Suppressor macrophage treated with lipopolysaccharide for 1 hour (primary cell): ENCODE measurements at regions not wholly inside any gene's neighbourhood (a gene's known extent, or its start where the extent isn't known, plus 50 kb on each side); places are given as distances from the start of the nearest gene placed in this dataset.
A peak's percentile ranks its signal among the peaks of the same experiment; 100 is the strongest.
"Not testable (repeated sequence)": the region's sequence is repeated elsewhere in the genome, so short reads cannot be mapped to it uniquely, and the experiment has no call there.

Experiments used
- DNase-seq, 3 donors: peaks; one replicate each; pipeline ENCODE4 v3.0.0-alpha.2; 2020 to 2022

DNA sequence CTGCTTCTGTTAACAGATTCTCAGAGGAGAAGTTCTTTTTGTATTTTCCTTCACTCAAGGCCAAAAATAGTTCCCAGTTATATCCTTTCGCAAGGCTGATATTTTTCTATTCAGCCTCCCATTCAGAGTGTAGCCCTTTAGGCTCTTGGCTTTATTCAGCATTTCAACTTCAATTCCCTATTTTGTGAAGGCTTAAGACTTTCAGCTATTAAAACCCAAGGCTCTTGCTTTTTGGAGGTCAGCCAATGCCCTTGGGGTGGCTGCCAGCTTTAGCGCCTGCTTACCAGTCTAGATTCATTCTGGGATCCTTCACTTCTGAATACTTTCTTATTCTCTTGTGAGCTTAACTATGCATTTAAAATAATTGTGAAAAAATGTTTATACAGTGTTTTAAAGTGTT is 57.3 kb upstream of the ADGRA3 start:
- no peak for DNase-seq

DNA sequence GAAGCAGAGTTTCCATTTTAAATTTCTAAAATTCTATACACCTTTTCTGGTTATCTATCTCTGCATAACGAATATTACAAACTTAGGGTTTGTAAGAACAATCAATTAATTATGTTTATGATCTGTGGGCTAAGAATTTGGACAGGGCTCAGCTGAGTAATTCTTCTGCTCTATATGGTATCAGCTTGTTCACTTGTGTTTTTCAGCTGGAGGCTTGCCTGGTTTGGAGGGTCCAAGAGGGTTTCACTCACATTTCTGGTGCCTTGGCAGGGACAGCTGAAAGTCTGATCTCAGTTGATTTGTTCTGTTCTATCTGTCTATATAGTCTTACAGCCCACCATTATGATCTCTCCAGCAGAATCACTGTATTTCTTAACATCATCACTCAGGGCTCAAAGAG is 57.8 kb upstream of the ADGRA3 start:
- no peak for DNase-seq

DNA sequence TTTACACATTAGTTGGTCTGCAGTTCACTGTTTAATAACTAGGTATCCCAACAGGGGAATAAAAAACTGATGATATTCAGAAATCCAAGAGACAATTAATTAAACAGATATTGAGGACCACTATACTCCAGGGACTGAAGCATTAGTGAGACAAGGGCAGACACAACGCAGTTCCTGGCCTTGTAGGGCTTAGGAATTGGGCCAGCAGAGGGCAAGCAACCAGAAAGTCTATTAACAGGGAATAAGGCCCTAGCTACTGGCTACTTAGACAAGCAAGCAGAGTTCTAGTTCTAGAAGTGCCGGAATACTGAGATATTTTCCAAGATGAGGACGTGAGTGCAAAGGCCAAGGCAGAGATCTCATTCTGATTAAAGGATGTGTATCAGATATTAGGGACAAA is 58.6 kb upstream of the ADGRA3 start:
- DNase-seq: no peak

DNA sequence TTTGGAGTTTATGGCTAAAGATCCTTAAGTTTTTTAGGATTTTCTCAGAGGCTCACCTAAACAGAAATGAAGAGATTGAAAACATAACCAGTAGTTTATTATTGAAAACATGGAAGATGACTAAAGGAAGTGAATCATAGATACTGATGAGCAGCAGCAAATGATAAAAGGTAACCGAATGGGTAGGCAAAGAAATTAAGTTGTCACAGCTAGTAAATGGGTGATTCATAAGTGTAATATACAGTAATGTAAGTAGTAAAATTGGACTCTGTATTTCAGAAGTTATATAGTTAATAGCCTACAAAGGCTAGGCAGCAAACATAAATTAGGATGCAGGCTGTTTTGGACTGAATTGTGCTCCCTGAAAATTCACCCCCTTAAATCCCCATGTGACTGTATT is 59.0 kb upstream of the ADGRA3 start:
- DNase-seq: no peak

DNA sequence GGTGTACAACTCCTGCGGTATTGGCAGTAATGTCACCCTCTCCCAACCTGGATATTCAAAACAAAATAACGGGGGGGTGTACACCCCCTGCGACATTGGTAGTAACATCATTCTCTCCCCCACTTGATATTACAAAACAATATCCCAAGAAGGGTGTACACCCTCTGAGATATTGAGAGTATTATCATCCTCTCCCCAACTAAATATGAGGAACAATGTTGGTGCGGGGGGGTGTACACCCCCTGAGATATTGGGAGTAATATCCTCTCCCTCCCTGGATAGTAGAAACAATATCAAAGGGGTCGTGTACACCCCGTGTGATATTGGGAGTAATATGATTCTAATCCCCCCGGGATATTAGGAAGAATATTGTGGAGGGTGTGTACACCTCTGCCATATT is 71.4 kb upstream of the ADGRA3 start:
- DNase-seq: no peak

DNA sequence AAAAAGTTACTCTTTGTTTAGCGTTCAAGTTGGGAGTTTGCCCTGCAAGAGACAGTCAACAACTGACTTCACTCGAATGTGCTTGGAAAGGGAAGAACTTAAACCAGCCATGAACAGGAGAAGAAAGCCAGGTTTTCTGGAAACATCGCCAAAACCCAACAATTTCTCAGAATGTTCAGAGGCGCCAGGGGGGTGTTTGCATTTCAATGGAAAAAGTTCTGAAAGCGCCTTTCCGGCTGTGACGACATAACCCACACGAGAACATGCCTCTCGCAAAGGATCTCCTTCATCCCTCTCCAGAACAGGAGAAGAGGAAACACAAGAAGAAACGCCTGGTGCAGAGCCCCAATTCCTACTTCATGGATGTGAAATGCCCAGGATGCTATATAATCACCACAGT is 78.1 kb upstream of the ADGRA3 start:
- DNase-seq: no peak

DNA sequence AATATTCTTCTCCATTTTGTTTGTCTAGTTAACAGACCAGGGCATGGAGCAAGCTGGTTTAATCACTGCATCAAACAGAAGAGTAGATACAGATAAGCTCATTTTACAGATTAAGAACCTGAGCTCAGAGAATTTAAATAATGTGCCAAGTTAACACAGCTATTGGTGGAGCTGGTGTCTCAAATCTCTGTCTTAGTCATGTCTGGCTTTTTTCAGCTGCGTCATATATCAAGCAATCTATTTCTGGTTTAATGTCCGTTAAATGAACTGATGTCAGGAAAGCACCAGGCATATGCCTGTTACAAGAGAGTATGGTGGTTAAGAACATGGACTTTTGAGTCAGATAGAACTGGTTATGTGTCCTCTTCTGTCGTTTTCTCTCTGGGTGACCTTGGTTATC is 79.8 kb upstream of the ADGRA3 start:
- DNase-seq: peak; percentile 14 to 55 (median 52)

DNA sequence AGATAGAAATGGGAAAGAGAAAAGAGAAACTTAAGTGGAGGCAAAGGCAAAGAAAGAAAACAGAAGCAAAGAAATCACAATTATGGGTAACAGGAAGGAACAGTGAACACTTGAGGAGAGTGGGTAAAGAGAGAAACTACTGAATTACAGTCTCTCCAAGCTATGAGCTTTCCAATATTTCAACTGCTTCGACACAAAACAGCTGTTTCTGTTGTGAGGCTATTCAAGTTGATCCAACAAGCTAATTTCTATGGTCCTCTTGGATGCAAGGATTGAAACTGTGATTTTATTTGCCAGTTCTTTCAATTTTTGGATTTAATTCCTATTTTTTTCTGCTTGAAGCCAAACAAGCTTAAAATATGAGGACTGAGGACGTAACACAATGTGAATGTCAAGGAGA is 80.5 kb upstream of the ADGRA3 start:
- no peak for DNase-seq

DNA sequence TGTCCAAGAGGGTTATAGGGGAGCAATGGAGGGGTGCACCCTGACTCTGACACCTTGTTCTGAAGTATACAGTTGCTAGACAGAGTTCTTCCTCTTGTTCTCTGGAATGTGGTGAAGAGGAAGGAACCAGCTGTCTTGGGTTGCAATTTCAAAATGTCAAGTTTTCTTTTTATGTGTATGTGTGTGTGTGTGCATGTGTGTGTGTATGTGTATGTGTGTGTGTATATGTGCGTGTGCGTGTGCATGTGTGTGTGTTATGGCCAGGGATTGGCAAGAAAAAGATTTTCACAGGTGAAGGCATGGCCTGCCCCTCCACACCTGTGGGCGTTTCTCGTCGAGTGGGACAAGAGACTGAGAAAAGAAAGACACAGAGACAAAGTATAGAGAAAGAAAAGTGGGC is 81.6 kb upstream of the ADGRA3 start:
- DNase-seq: no peak

DNA sequence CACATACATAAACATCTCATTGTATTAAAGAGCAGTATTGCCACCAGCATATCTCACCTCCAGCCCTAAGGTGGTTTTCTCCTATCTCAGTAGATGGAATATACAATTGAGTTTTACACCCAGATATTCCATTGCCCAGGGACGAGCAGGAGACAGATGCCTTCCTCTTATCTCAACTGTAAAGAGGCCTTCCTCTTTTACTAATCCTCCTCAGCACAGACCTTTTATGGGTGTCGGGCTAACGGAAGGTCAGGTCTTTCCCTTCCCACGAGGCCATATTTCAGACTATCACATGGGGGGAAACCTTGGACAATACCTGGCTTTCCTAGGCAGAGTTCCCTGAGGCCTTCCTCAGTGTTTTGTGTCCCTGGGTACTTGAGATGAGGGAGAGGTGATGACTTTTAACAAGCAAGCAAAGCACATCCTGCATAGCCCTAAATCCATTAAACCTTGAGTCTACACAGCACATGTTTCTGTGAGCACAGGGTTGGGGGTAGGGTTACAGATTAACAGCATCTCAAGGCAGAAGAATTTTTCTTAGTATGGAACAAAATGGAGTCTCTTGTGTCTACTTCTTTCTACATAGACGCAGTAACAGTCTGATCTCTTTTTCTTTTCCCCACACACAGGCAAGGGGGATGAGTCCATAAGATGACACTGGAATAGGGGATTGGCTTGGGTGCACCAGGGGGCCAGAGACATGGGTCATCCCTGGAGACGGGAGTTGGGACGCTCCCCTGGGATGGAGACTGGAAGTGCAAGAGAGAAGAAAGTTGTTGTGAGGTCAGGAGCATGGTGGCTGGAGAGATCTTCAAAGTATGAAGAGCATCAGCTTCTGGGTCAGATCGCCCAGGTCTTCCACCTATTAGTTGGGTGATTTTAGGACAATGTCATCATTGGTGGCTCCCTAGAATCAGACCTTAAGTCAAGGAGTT is 82.5 kb upstream of the ADGRA3 start:
- DNase-seq: not testable (repeated sequence)

DNA sequence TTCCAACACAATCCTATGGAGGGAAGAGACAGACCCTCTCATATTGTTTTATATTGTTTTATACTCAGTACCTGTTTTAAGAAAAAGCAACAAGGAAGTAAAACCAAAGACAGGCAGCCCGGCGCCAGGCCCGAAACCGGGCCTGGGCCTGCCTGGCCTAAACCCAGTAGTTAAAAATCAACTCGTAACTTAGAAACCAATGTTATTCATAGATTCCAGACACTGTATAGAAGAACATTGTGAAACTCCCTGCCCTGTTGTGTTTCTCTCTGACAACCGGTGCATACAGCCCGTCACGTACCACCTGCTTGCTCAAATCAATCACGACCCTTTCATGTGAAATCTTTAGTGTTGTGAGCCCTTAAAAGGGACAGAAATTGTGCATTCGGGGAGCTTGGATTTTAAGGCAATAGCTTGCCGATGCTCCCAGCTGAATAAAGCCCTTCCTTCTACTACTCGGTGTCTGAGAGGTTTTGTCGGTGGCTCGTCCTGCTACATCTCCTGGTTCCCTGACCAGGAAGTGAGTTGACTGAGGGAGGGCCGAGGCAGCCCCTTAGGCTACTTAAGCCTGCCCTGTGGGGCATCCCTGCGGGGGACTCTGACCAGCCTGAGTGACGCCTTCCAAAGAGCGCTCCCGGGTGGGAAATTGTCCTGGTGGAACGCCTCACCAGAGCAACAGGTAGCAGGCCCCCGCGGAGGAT is 83.5 kb upstream of the ADGRA3 start:
- DNase-seq: not testable (repeated sequence)

DNA sequence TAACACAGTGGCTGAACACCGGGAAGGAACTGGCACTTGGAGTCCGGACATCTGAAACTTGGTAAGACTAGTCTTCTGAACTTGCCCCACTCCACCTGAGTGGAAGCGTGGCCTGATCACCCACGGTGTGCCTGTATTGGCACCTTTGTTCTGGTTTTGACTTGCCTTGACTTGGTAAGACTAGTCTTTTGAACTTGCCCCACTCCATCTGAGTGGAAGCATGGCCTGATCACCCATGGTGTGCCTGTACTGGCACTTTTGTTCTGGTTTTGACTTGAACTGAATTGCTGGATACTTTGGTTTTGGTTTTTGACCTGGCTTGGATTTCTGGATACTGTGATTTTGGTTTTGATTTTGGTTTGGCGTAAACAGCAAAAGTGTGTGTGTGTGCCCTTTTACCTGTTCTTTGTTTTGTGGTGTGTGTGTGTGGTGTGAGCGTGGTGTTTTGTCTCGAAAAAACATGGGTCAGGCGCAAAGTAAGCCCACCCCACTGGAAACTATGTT is 84.1 kb upstream of the ADGRA3 start:
- not testable (repeated sequence) for DNase-seq

DNA sequence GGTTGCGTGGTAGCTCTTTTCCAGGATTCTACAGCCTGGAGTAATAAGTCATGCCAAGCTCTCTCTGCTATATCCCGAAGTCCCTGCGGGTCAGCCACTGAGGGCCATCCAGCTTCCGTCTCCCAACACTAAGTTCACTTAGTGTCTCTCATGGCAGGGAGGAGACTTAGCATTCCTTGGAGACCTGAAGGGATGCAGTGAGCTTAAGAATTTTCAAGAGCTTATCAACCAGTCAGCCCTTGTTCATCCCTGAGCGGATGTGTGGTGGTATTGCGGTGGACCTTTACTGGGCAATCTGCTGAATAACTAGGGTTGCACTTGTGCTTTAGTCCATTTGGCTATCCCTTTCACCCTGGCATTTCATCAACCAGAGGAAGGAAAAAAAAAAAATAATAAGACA is 85.8 kb upstream of the ADGRA3 start:
- not testable (repeated sequence) for DNase-seq

DNA sequence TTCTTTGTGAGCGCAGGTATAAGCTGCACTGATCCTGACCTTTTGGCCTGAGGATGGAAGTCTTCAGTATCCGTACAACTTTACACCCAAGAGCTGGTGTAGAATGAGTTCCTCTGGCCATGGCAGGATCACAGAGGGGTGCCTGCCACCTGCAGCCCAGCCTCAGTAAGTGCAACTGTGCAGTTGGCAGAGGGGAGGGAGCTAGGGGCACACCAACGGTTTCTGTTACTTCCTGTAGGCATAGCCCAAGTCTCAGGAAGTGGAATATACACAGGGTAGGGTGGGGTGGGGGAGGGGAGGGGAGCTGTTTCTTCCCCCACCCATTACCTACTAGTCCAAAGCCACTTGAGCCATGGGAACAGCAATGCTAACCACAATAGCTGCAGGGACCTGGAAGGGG is 85.4 kb upstream of the GBA3 start:
- peak; percentile 34 to 51 (median 38) for DNase-seq

DNA sequence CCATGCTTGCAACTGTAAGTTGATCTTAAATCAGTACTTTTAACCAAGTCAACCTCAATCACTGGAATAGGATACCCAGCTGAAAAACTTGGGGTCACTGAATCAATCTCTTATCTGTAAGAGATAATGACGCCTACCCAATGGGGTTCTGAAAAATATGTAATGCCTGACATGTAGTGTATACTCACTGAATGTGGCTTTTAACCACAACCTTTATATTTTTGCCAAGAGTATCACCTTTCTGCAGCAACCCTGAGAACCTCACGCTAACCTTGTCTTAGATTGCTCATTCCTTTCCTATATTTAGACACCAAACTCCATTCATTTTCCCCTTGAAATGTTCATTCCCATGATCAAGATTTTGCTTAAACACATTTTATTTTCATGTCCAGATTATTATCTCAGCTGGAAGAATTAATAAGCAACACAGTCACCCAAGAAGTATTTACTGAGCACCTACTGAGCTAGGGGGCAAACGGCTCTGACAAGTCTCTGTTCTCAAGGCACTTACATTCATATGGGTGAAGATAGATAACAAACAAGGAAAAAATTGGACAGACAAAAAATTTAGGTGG is 82.7 kb upstream of the GBA3 start:
- not testable (repeated sequence) for DNase-seq

DNA sequence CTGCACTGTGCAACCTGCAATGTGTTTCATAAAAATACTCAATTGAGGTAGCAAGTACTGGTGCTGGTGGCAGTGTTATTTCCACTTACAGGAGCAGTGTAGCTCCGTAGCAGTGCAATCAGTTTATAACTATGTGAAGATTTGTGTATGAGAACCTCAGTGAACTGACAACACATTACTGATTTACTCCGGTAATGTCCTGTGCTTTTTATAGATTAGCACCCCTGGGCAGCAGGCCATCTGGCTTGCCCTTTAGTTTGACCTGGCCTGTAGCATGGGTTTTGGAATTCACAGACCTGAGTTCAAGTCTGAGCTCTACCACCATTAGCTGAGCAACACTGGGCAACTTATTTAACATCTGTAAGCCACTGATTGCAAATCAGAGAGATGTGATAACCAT is 78.6 kb upstream of the GBA3 start:
- DNase-seq: no peak

DNA sequence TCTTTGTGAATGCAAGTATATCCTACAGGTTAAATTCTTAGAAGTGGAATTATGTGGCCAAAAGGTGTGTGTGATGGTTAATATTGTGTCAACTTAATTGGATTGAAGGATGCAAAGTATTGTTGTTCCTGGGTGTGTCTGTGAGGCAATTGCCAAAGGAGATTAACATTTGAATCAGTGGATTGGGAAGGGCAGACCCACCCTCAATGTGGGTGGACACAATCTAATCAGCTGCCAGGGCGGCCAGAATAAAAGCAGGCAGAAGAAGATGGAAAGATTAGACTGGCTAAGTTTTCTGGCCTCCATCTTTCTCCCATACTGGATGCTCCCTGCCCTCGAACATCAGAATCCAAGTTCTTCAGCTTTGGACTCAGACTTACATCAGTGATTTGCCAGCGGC is 76.2 kb upstream of the GBA3 start:
- no peak for DNase-seq

DNA sequence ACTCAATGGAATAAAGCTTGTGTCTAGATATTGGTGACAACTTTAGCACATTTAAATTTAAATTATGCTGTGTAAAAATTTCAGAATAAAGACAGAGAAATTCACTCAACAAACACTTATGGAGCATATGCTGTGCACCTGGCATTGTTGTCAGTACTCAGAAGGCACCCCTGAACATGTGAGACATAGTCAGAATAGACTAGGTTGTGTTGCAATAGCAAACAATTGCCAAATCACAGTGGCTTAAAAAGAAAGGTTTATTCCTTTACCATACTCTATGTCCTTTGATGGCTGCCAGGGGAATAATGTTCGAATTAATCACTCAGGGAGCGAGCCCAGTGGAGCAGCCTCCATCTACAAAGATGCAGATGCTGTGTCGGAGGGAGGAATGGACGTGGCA is 72.6 kb upstream of the GBA3 start:
- not testable (repeated sequence) for DNase-seq

DNA sequence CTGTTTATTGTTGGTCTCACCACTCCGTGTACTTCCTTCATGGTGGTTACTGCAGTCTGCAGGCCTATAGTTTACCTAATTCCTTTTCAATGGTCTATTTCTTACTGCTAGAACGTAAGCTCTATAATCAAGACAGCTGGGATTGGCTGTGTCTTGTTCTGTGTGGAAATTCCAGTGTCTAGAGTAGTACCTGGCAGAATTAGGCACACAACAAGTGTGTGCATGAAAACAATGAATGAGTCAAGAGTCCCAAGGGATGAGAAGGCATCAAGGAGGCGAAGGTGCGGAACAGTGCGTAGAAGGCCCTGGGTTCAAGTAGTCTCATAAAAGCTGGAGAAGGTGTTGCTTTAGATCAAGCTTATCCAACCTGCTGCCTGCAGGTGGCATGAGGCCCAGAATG is 70.8 kb upstream of the GBA3 start:
- not testable (repeated sequence) for DNase-seq

DNA sequence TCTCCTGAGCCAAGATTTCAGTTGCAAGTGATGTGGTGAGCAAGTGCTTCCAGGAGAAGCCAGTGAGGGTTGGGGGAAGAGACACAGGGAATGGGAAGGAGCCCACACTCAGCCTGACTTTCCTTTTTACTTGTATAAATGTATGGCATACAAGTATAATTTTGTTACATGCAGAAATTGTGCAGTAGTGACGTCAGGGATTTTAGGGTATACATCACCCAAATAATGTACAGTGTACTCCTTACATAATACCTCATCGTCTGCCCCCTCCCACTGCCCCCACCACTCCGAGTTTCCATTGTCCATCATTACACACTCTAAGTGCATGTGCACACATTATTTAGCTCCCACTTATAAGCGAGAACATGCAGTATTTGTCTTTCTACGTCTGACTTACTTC is 68.7 kb upstream of the GBA3 start:
- not testable (repeated sequence) for DNase-seq

DNA sequence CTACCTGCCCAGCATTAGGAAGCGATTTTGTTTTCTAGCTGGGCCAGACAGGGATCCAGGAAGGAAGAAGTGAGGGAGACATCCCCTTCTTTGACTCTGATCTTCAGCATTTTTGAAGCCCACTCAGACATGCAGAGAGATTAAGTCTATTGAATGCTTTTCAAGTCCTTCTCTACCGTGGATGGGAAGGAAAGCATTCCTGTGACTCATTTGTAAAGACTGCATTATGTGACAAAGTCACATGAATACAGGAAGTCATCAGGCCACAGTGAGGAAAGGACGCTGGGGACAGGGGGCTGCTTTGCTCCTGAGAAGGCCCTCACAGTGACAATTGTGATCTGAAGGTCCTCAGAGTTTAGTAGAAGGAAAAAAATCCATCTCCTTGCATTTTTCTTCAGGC is 67.4 kb upstream of the GBA3 start:
- peak in 2 of 3 donors; percentile 24 to 33 for DNase-seq

DNA sequence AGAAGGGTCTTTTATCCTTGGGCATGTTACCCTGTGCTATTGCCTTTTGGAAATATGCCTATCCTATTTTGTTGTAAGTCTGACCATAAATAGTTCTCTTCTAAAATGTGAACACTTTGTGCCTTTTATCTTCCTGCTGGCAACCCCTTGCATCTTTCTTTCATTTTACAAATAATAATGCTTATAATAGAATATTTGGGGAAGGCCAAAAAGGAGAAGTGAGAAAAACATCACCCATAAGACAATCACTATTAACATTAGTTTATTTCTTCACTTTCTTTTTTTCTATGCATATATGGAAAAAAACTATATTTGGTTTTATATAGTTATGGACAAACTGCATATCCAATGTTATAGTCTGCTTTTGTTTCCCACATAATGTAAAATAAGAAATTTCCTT is 64.9 kb upstream of the GBA3 start:
- peak in 1 of 3 donors; percentile 17 for DNase-seq

DNA sequence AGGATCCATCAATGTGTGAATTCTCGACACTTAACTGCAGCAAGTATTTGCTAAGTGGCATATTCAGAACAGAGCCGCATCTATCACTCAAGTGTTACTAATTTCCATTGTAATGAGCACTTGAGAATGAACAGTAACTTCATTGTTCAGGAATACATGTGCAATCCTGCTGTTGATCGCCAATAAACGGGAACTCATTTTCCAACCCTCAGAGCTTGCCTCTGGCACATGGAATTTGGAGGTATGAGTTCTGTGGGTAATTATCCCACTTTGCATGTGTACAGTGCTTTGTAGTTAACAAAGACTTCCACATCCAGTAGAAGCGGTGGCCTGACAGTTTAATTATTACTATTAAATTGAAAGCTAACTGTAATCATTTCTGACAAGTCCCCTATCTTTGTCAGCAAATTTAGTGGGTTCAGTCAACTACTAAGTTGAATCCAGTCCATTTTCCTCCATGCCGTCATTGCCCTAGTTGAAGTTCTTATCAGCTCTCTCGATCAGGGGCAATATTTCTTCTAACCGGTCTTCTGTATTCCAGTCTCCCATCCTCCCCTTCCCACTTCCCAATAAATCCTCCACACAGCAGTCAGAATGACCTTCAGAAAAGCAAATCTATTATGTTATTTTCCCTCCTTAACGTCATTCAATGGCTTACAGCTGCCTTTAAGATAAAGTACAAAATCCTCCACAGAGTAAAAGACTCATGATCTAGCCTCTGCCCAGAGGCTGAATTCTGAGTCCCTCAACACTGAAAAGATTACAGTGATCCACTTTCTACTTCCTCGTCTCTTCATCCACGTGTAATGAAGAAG is 62.4 kb upstream of the GBA3 start:
- not testable (repeated sequence) for DNase-seq
